H7 (cell line): ENCODE measurements at regions not wholly inside any gene's neighbourhood (a gene's known extent, or its start where the extent isn't known, plus 50 kb on each side); places are given as distances from the start of the nearest gene placed in this dataset.
"Not testable (repeated sequence)": the region's sequence is repeated elsewhere in the genome, so short reads cannot be mapped to it uniquely, and the experiment has no call there.

Experiments
- DNase-seq: peaks from one replicate; pipeline ENCODE4 v3.0.0; 2012
- H3K27me3 ChIP-seq: 2 replicates; pipeline ENCODE4 v1.6.0; 2011; ENCODE audit warnings: mild to moderate bottlenecking, low read length; ENCODE audit not compliant: control insufficient read depth, insufficient read depth
- H3K36me3 ChIP-seq: replicated peaks from 2 replicates; pipeline ENCODE4 v1.5.1; 2011; ENCODE audit warnings: low read length; ENCODE audit not compliant: control insufficient read depth, insufficient read depth
- H3K4me3 ChIP-seq: 2 replicates; pipeline ENCODE4 v1.5.1; 2011; ENCODE audit warnings: low read depth, mild to moderate bottlenecking, control low read depth, low read length, moderate library complexity; ENCODE audit not compliant: insufficient read depth

DNA sequence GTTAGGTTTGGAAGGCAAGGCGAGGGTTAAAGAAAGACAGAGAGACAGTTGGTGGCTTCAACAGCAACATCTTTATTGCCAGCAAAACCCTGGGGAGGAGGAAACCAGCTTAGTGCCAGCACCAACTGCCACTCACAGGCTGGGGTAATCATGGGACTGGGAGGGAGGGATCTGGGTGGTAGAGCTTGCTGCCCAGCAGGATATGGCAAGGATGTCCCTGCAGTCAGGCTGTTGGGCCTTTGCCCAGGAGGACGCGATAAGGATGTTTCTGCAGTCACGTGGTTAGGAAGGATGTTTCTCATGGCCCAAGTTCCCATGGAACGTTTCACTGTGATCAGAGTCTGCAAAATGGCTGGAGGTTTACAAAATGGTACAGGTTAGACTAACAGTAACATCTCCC is 233.5 kb downstream of the POTED start:
- not testable (repeated sequence) for H3K27me3 ChIP-seq, H3K36me3 ChIP-seq, DNase-seq, H3K4me3 ChIP-seq

DNA sequence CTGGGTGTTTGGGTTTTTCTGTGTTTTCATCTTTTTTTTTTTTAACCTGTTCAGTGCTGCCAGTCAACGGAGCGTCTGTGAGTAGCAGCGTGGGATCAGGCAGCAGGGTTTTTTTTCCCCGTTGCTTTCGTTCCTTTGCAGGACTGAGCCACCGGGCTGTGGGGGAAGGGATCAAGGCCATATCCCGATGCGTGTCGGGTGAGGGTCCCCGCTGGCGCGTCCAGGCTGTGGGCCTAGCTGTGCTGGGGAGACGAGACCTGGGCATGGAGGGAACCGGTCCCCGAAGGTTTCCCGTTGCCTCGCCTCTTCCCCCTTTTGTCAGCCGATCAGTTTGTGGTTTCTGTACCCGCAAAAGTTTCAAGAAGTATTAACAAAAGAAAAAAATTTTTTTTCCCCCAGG is 218.1 kb downstream of the POTED start:
- not testable (repeated sequence) for H3K27me3 ChIP-seq, H3K4me3 ChIP-seq, H3K36me3 ChIP-seq, DNase-seq

- DNase-seq: no peak
- Histone ChIP-seq H3K27me3 (no peaks in the 10 kb centered on the region), H3K4me3 (no peak overlapping the region), H3K36me3 (no peaks in the 10 kb centered on the region)
Observed at GRCh38 chr21:13827201-13827600, 217.6 kb downstream of the POTED start.

DNA sequence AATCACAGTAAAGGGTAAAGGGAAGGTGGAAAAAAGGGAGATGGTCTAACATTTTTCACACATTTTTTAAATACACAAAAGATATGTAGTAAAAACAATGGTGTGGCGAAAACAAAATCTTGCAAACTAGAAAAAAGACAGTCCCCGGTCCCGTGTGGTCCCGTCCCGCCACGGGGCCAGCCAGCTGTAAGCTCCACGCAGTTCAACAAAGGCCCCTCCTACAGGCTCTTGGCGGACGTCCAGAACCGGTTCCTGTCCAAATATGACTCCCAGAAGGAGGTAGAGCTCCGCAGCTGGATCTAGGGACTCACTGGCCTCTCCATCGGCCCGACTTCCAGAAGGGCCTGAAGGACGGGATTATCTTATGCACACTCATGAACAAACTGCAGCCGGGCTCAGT is 216.9 kb downstream of the POTED start:
- not testable (repeated sequence) for H3K27me3 ChIP-seq, H3K4me3 ChIP-seq, H3K36me3 ChIP-seq, DNase-seq

GRCh38 chr21:13825218-13825778 is 215.7 kb downstream of the POTED start:
- not testable (repeated sequence) for H3K27me3 ChIP-seq, DNase-seq, H3K36me3 ChIP-seq, H3K4me3 ChIP-seq

DNA sequence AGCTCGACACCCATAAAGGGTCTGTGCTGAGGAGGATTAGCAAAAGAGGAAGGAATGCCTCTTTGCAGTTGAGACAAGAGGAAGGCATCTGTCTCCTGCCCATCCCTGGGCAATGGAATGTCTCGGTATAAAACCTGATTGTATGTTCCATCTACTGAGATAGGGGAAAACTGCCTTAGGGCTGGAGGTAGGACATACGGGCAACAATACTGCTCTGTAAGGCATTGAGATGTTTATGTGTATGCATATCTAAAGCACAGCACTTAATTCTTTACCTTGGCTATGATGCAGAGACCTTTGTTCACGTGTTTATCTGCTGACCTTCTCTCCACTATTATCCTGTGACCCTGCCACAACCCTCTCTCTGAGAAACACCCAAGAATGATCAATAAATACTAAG is 210.7 kb downstream of the POTED start:
- H3K36me3 ChIP-seq, DNase-seq, H3K27me3 ChIP-seq, H3K4me3 ChIP-seq: not testable (repeated sequence)

- not testable (repeated sequence) for H3K36me3 ChIP-seq, DNase-seq, H3K27me3 ChIP-seq, H3K4me3 ChIP-seq
Observed at GRCh38 chr21:13812191-13812590, 202.6 kb downstream of the POTED start.

DNA sequence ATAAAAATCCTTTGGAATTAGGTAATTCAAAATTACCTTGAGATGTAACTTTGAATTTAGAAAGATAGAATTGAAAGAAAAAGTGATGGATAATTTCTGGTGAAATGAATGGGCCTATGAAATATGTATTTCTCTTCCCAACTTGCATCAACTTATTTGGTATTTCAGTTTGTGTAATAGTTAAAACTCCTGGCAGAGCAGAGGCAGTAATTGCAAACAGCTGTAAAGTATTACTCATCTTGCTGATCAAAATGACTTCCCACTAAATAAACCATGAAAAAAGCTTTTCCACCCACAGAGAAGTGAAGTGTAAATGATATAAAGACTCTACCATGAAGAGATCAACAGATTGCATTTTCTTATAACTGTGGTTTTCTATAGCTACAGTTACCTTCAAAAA is 201.0 kb downstream of the POTED start:
- H3K36me3 ChIP-seq, H3K27me3 ChIP-seq, DNase-seq, H3K4me3 ChIP-seq: not testable (repeated sequence)

- not testable (repeated sequence) for DNase-seq, H3K27me3 ChIP-seq, H3K4me3 ChIP-seq, H3K36me3 ChIP-seq
Observed at GRCh38 chr21:13806444-13806843, 196.9 kb downstream of the POTED start.

GRCh38 chr21:13802757-13803156 is 193.2 kb downstream of the POTED start:
- H3K27me3 ChIP-seq, DNase-seq, H3K4me3 ChIP-seq: not testable (repeated sequence)

More at GRCh38 chr21:13802757-13803156, 193.2 kb downstream of the POTED start:
- H3K36me3 ChIP-seq: not testable (repeated sequence)
